ENCODE measurements at regions not wholly inside any gene's neighbourhood (a gene's known extent, or its start where the extent isn't known, plus 50 kb on each side); places are given as distances from the start of the nearest gene placed in this dataset.
A peak's percentile ranks its signal among the peaks of the same experiment; 100 is the strongest.

DNA sequence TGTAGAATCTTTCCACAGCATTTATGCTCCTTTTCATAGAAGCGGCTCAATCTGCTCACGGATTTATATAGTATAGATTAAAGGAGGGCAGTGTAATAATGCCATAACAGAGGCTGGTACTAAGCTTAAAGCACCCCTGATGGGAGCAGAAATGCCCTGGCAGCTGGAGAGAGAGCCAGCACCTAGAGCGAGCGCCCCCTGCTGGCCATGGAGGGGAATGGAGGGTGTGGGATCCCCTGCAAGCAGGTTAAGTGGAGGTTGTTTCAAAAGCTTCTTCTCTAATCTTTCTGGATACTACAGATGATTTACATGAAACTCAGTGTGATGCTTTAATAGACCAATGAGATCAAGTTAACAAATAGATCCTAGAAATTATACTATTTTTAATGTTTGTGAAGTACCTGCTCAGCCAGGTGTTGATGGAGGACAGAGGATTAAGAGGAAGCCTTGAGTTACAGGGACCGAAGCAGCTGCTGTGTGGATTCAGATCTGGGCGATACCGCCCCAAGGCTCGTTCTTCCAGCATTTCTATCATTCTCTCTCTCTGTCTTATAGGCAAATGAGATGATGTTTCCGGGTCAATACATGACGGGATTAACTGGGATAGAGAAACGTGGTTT is 1519.3 kb upstream of the TMEM132C start:
- no peaks in the 10 kb centered on the region for H3K79me2 ChIP-seq (ENCODE audit: low read depth)

DNA sequence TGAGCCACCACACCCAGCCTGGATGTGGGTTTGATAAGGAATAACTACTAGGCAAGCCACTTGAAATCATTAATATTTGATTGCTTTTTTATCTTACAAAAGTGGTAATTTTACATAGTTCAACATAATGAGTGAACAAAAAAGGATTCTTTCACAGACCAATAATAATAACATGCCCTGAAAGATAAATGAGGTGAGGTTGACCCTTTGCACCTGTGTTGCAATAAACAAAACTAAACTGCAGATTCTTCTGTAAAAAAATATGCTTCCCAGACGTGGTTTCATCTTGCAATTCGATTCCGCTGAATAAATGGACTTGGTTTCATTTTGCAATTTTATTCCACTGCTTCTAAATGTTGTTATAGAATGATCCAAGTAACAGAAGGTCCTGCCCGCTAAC is 1514.9 kb upstream of the TMEM132C start:
- Mint-ChIP-seq H3K9me3 (peaks cover 2% of the 10 kb centered on the region), H3K4me3 (no peak overlapping the region), H3K27ac (no peak overlapping the region), H3K4me1 (no peaks in the 10 kb centered on the region), H3K27me3 (ENCODE audit: insufficient read depth, low read depth) (peaks cover 3% of the 10 kb centered on the region), H3K36me3 (no peaks in the 10 kb centered on the region)
- Histone ChIP-seq H3K27ac (no peak overlapping the region), H3K79me2 (ENCODE audit: low read depth) (no peaks in the 10 kb centered on the region), H3K36me3 (no peaks in the 10 kb centered on the region), H3K4me1 (no peaks in the 10 kb centered on the region), H3F3A (ENCODE audit: low read depth) (no peaks in the 10 kb centered on the region), H2AFZ (replicated peaks) (no peak overlapping the region), H3K9me3 (ENCODE audit: low read depth) (no peaks in the 10 kb centered on the region), H3K4me3 (no peak overlapping the region), H3K9ac (no peak overlapping the region), H4K20me1 (ENCODE audit: low read depth) (no peaks in the 10 kb centered on the region), H3K27me3 (no peaks in the 10 kb centered on the region), H3K4me2 (no peak overlapping the region)
- no peak for DNase-seq (ENCODE audit: low spot score)
- TF ChIP-seq EZH2 (IDR thresholded peaks at IDR 0.05) (no peak), EZH2phosphoT487 (IDR thresholded peaks at IDR 0.05) (no peak)
- TF ChIP-seq, protein P1, sequence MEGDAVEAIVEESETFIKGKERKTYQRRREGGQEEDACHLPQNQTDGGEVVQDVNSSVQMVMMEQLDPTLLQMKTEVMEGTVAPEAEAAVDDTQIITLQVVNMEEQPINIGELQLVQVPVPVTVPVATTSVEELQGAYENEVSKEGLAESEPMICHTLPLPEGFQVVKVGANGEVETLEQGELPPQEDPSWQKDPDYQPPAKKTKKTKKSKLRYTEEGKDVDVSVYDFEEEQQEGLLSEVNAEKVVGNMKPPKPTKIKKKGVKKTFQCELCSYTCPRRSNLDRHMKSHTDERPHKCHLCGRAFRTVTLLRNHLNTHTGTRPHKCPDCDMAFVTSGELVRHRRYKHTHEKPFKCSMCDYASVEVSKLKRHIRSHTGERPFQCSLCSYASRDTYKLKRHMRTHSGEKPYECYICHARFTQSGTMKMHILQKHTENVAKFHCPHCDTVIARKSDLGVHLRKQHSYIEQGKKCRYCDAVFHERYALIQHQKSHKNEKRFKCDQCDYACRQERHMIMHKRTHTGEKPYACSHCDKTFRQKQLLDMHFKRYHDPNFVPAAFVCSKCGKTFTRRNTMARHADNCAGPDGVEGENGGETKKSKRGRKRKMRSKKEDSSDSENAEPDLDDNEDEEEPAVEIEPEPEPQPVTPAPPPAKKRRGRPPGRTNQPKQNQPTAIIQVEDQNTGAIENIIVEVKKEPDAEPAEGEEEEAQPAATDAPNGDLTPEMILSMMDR (IDR thresholded peaks at IDR 0.05) = no peak

More for the DNA sequence above, 1519.3 kb upstream of the TMEM132C start:
- no peaks in the 10 kb centered on the region for H3F3A ChIP-seq (ENCODE audit: low read depth)
- no peaks in the 10 kb centered on the region for H3K4me1 ChIP-seq
- no peak overlapping the region for H3K27ac Mint-ChIP-seq
- H3K36me3 Mint-ChIP-seq = no peaks in the 10 kb centered on the region
- DNase-seq (ENCODE audit: low spot score) = peak; percentile 67
- H3K9me3 ChIP-seq (ENCODE audit: low read depth) = no peaks in the 10 kb centered on the region
- no peak overlapping the region for H3K4me3 ChIP-seq
- H3K4me2 ChIP-seq = no peak overlapping the region
- TF ChIP-seq, protein P1 (IDR thresholded peaks at IDR 0.05) = peak; percentile 99
- TF ChIP-seq EZH2phosphoT487 (IDR thresholded peaks at IDR 0.05) (no peak), EZH2 (IDR thresholded peaks at IDR 0.05) (no peak)
- no peak overlapping the region for H3K4me3 Mint-ChIP-seq
- peaks cover 2% of the 10 kb centered on the region for H3K9me3 Mint-ChIP-seq
- no peak overlapping the region for H3K9ac ChIP-seq
- H3K27me3 ChIP-seq = no peaks in the 10 kb centered on the region
- peaks cover 3% of the 10 kb centered on the region for H3K27me3 Mint-ChIP-seq (ENCODE audit: insufficient read depth, low read depth)
- H3K4me1 Mint-ChIP-seq = no peaks in the 10 kb centered on the region
- H2AFZ ChIP-seq (replicated peaks) = no peak overlapping the region
- no peaks in the 10 kb centered on the region for H3K36me3 ChIP-seq
- H4K20me1 ChIP-seq (ENCODE audit: low read depth) = no peaks in the 10 kb centered on the region
- no peak overlapping the region for H3K27ac ChIP-seq

DNA sequence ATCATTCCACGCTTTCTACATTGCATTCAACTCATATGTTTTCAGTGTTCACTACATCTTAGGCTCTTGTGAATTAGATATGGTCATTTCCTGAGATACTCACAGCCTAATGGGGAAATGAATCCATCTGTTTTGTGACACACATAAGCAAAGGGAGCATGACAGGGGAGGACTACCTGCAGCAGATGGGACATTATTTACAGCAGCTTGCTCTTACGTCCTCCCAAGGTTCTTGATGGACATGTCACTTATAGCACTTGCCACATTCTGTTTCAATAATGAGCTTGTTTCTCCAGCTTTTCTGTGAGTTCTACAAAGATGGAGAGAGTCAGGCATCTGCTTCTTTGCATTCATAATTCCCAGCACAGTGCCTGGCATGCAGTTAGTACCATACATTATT is 1509.6 kb upstream of the TMEM132C start:
- Histone ChIP-seq H4K20me1 (ENCODE audit: low read depth) (no peaks in the 10 kb centered on the region), H3K9ac (no peak overlapping the region), H3F3A (ENCODE audit: low read depth) (no peaks in the 10 kb centered on the region), H3K4me1 (no peaks in the 10 kb centered on the region), H3K79me2 (ENCODE audit: low read depth) (no peaks in the 10 kb centered on the region), H2AFZ (replicated peaks) (no peak overlapping the region), H3K9me3 (ENCODE audit: low read depth) (no peaks in the 10 kb centered on the region), H3K4me3 (no peak overlapping the region), H3K27ac (no peak overlapping the region), H3K4me2 (no peak overlapping the region), H3K27me3 (no peaks in the 10 kb centered on the region), H3K36me3 (no peaks in the 10 kb centered on the region)
- Mint-ChIP-seq H3K27me3 (ENCODE audit: insufficient read depth, low read depth) (no peaks in the 10 kb centered on the region), H3K4me3 (no peak overlapping the region), H3K4me1 (no peaks in the 10 kb centered on the region), H3K27ac (no peak overlapping the region), H3K36me3 (no peaks in the 10 kb centered on the region), H3K9me3 (peaks cover under 1% of the 10 kb centered on the region)
- no peak for DNase-seq (ENCODE audit: low spot score)
- TF ChIP-seq EZH2phosphoT487 (IDR thresholded peaks at IDR 0.05) (no peak), EZH2 (IDR thresholded peaks at IDR 0.05) (no peak)
- TF ChIP-seq, protein P1 (IDR thresholded peaks at IDR 0.05) = no peak
